Effector CD4-positive, alpha-beta T cell (primary cell): ENCODE measurements at regions not wholly inside any gene's neighbourhood (a gene's known extent, or its start where the extent isn't known, plus 50 kb on each side); places are given as distances from the start of the nearest gene placed in this dataset.

Experiments
- DNase-seq: peaks from one replicate; pipeline ENCODE4 v3.0.0-alpha.2; 2020

- no peak for DNase-seq
These were observed 438.3 kb downstream of the CENPC start for GRCh38 chr4:67106861-67107460.

GRCh38 chr4:67104145-67104544, 441.2 kb downstream of the CENPC start:
- DNase-seq = no peak

GRCh38 chr4:67103001-67103747, 442.1 kb downstream of the CENPC start:
- no peak for DNase-seq

- DNase-seq = no peak
These were observed 443.7 kb downstream of the CENPC start for GRCh38 chr4:67101612-67102011.

- no peak for DNase-seq
These were observed 453.0 kb downstream of the CENPC start for GRCh38 chr4:67092351-67092750.

GRCh38 chr4:67091673-67092072, 453.6 kb downstream of the CENPC start:
- no peak for DNase-seq

GRCh38 chr4:67087897-67088296, 457.4 kb downstream of the CENPC start:
- no peak for DNase-seq

- no peak for DNase-seq
These were observed 460.5 kb downstream of the CENPC start for GRCh38 chr4:67084783-67085182.

GRCh38 chr4:67083496-67083895, 461.8 kb downstream of the CENPC start:
- DNase-seq = no peak

- no peak for DNase-seq
These were observed 462.6 kb downstream of the CENPC start for GRCh38 chr4:67082746-67083145.

GRCh38 chr4:67080046-67080557, 465.2 kb downstream of the CENPC start:
- no peak for DNase-seq

GRCh38 chr4:67071641-67072040, 473.7 kb downstream of the CENPC start:
- DNase-seq = no peak

- DNase-seq = no peak
These were observed 490.0 kb downstream of the CENPC start for GRCh38 chr4:67055319-67055718.

GRCh38 chr4:67054896-67055295, 490.4 kb downstream of the CENPC start:
- DNase-seq = no peak

- DNase-seq = no peak
These were observed 492.3 kb downstream of the CENPC start for GRCh38 chr4:67052814-67053675.

GRCh38 chr4:67051000-67051789, 494.1 kb downstream of the CENPC start:
- DNase-seq = no peak

GRCh38 chr4:67049446-67049845, 495.9 kb downstream of the CENPC start:
- no peak for DNase-seq

- no peak for DNase-seq
These were observed 496.8 kb downstream of the CENPC start for GRCh38 chr4:67048530-67048929.

- DNase-seq = no peak
These were observed 505.0 kb downstream of the CENPC start for GRCh38 chr4:67040315-67040714.

GRCh38 chr4:67038228-67038566, 507.1 kb downstream of the CENPC start:
- no peak for DNase-seq

- no peak for DNase-seq
These were observed 507.6 kb downstream of the CENPC start for GRCh38 chr4:67037504-67038227.

- no peak for DNase-seq
These were observed 508.5 kb downstream of the CENPC start for GRCh38 chr4:67036791-67037190.
